H1 (cell line): ENCODE measurements at regions not wholly inside any gene's neighbourhood (a gene's known extent, or its start where the extent isn't known, plus 50 kb on each side); places are given as distances from the start of the nearest gene placed in this dataset.

ENCODE experiments used
- CTCF ChIA-PET: fragments of 300-600 bp; sonication (Branson Sonifier 250); formaldehyde crosslinking; loops from one replicate; lab custom pipeline; 2021; ENCODE audit not compliant: partially characterized antibody; lab: Charles Lee
- POLR2A ChIA-PET: fragments of 300-600 bp; sonication (Branson Sonifier 250); formaldehyde crosslinking; loops from one replicate; lab custom pipeline; 2021; ENCODE audit warnings: inconsistent platforms; ENCODE audit not compliant: partially characterized antibody; lab: Charles Lee
- DNase-seq, 2 experiments: peaks; one replicate each; pipeline versions ENCODE4 v3.0.0 to v3.0.0-alpha.2; 2010 to 2022; ENCODE audit warnings: low spot score in 2 of 2, low read depth in 1 of 2, mixed read lengths in 1 of 2
- FAIRE-seq: peaks from 2 replicates; lab custom pipeline; 2011; peaks lifted over from hg19 to GRCh38; lab: Jason Lieb, UNC
- H2AFZ ChIP-seq: 2 replicates; pipeline ENCODE4 v1.8.1; 2012; ENCODE audit warnings: low read length, inconsistent platforms
- H2AK5ac ChIP-seq: 2 replicates; pipeline ENCODE4 v1.6.1; 2013; ENCODE audit warnings: low read depth, low read length
- H2BK120ac ChIP-seq: replicated peaks from 2 replicates; pipeline ENCODE3; 2013; ENCODE audit warnings: low read depth, low read length, inconsistent platforms
- H2BK12ac ChIP-seq: 2 replicates; pipeline ENCODE4 v1.6.1; 2013; ENCODE audit warnings: low read depth, low read length
- H2BK15ac ChIP-seq: 2 replicates; pipeline ENCODE4 v1.6.1; 2013; ENCODE audit warnings: low read length
- H2BK20ac ChIP-seq: 2 replicates; pipeline ENCODE4 v1.6.1; 2013; ENCODE audit warnings: low read length
- H2BK5ac ChIP-seq: 2 replicates; pipeline ENCODE4 v1.6.1; 2013; ENCODE audit warnings: low read depth, low read length
- H3K14ac ChIP-seq: 2 replicates; pipeline ENCODE4 v1.6.1; 2013; ENCODE audit warnings: inconsistent platforms; ENCODE audit not compliant: insufficient read length
- H3K18ac ChIP-seq: 2 replicates; pipeline ENCODE4 v1.6.1; 2013; ENCODE audit warnings: low read length; ENCODE audit errors: extremely low read depth
- H3K23ac ChIP-seq: 2 replicates; pipeline ENCODE4 v1.6.1; 2013; ENCODE audit warnings: inconsistent platforms; ENCODE audit not compliant: insufficient read length
- H3K23me2 ChIP-seq: 2 replicates; pipeline ENCODE4 v1.6.1; 2013; ENCODE audit warnings: low read depth, low read length
- H3K27ac ChIP-seq: 2 replicates; pipeline ENCODE4 v1.6.1; 2011; ENCODE audit warnings: low read depth, low read length, inconsistent platforms
- H3K27me3 ChIP-seq, 4 experiments: replicated peaks in 1 of 4; 1 replicate in 1 of 4; 2 replicates in 3 of 4; pipeline versions ENCODE4 v1.6.1 to v1.8.1; 2011 to 2013; ENCODE audit warnings: low read length in 3 of 4, mild to moderate bottlenecking in 3 of 4, inconsistent platforms in 2 of 4, mixed read lengths in 2 of 4, moderate library complexity in 1 of 4; ENCODE audit not compliant: control insufficient read depth in 3 of 4, insufficient read depth in 3 of 4; ENCODE audit errors: extremely low read depth in 1 of 4
- H3K36me3 ChIP-seq, 4 experiments: 2 replicates each; pipeline versions ENCODE4 v1.6.1 to v1.8.1; 2011 to 2013; ENCODE audit warnings: mild to moderate bottlenecking in 4 of 4, low read length in 3 of 4, moderate library complexity in 2 of 4, control low read depth in 1 of 4, inconsistent platforms in 1 of 4; ENCODE audit not compliant: insufficient read depth in 4 of 4, control insufficient read depth in 2 of 4
- H3K4ac ChIP-seq: replicated peaks from 2 replicates; pipeline ENCODE3; 2013; ENCODE audit warnings: low read length, low read depth, mixed read lengths, inconsistent platforms; ENCODE audit not compliant: insufficient read length
- H3K4me1 ChIP-seq, 4 experiments: replicated peaks in 1 of 4; 1 replicate in 1 of 4; 2 replicates in 3 of 4; pipeline versions ENCODE4 v1.6.1 to v1.8.1; 2011 to 2013; ENCODE audit warnings: low read length in 3 of 4, inconsistent platforms in 2 of 4, mixed read lengths in 1 of 4; ENCODE audit not compliant: insufficient read depth in 4 of 4, control insufficient read depth in 3 of 4
- H3K4me2 ChIP-seq, 2 experiments: 2 replicates each; pipeline versions ENCODE4 v1.6.1 to v1.8.1; 2011 to 2013; ENCODE audit warnings: low read depth in 2 of 2, low read length in 2 of 2, control low read depth in 1 of 2, inconsistent platforms in 1 of 2, mild to moderate bottlenecking in 1 of 2; ENCODE audit not compliant: insufficient read depth in 1 of 2
- H3K4me3 ChIP-seq, 4 experiments: fragments of 200-600, 300-600 bp in 1 of 4; sonication (generic), shearing (Covaris generic), sonication (Bioruptor Twin) in 1 of 4; 2 replicates each; pipeline versions ENCODE4 v1.5.1 to v1.8.1; 2011 to 2016; ENCODE audit warnings: low read length in 4 of 4, low read depth in 3 of 4, control low read depth in 2 of 4, inconsistent platforms in 2 of 4, mild to moderate bottlenecking in 2 of 4, mixed read lengths in 1 of 4, moderate library complexity in 1 of 4; ENCODE audit not compliant: insufficient read depth in 2 of 4; ENCODE audit errors: extremely low read depth in 1 of 4
- H3K56ac ChIP-seq: replicated peaks from 2 replicates; pipeline ENCODE3; 2013; ENCODE audit warnings: low read depth, mild to moderate bottlenecking, mixed read lengths, low read length, inconsistent platforms; ENCODE audit not compliant: insufficient read length
- H3K79me1 ChIP-seq: 2 replicates; pipeline ENCODE4 v1.6.1; 2013; ENCODE audit warnings: low read depth, low read length, control low read depth
- H3K79me2 ChIP-seq, 2 experiments: 2 replicates each; pipeline versions ENCODE4 v1.6.1 to v1.8.1; 2012 to 2013; ENCODE audit warnings: low read length in 2 of 2, mild to moderate bottlenecking in 2 of 2, inconsistent platforms in 1 of 2; ENCODE audit not compliant: insufficient read depth in 2 of 2, control insufficient read depth in 1 of 2
- H3K9ac ChIP-seq, 4 experiments: replicated peaks in 1 of 4; 1 replicate in 1 of 4; 2 replicates in 3 of 4; pipeline versions ENCODE4 v1.6.1 to v1.8.1; 2011 to 2013; ENCODE audit warnings: low read depth in 3 of 4, low read length in 3 of 4, control low read depth in 2 of 4, mild to moderate bottlenecking in 2 of 4, moderate library complexity in 2 of 4, inconsistent platforms in 1 of 4; ENCODE audit errors: extremely low read depth in 1 of 4
- H3K9me3 ChIP-seq, 2 experiments: 2 replicates each; pipeline versions ENCODE4 v1.6.1 to v1.8.1; 2012 to 2013; ENCODE audit warnings: mild to moderate bottlenecking in 2 of 2, moderate library complexity in 2 of 2, control low read depth in 1 of 2, inconsistent platforms in 1 of 2, low read depth in 1 of 2, low read length in 1 of 2, mixed read lengths in 1 of 2; ENCODE audit not compliant: insufficient read depth in 2 of 2
- H4K20me1 ChIP-seq, 2 experiments: replicated peaks in 1 of 2; 2 replicates each; pipeline versions ENCODE3 to v1.8.1; 2011 to 2013; ENCODE audit warnings: inconsistent platforms in 2 of 2, low read length in 2 of 2, mild to moderate bottlenecking in 1 of 2; ENCODE audit not compliant: insufficient read depth in 2 of 2, control insufficient read depth in 1 of 2
- H4K5ac ChIP-seq: 2 replicates; pipeline ENCODE4 v1.6.1; 2013; ENCODE audit warnings: low read length, low read depth, mixed read lengths, inconsistent platforms; ENCODE audit not compliant: insufficient read length
- H4K8ac ChIP-seq: 2 replicates; pipeline ENCODE4 v1.8.0; 2013; ENCODE audit warnings: mild to moderate bottlenecking, moderate library complexity, low read length, inconsistent platforms; ENCODE audit not compliant: insufficient read depth; ENCODE audit errors: extremely low read depth
- H4K91ac ChIP-seq: replicated peaks from 2 replicates; pipeline ENCODE3; 2013; ENCODE audit warnings: low read length, mixed read lengths, inconsistent platforms; ENCODE audit not compliant: insufficient read length
- CEBPB ChIP-seq: IDR thresholded peaks from 2 replicates; pipeline ENCODE4 v1.6.1; 2012; ENCODE audit warnings: low read depth, low read length
- WGBS, 2 experiments: shearing (Covaris generic) in 1 of 2; methylation state at CpG; one replicate each; pipeline versions ENCODE4 v1.1.6 to v1.1.7; 2013 to 2015; ENCODE audit warnings: low lambda C conversion rate in 2 of 2, mixed read lengths in 2 of 2, inconsistent platforms in 1 of 2, low coverage in 1 of 2, missing lambda C conversion rate in 1 of 2; ENCODE audit not compliant: insufficient replicate concordance in 2 of 2, insufficient coverage in 1 of 2, insufficient read length in 1 of 2; ENCODE audit errors: extremely low coverage in 1 of 2, missing lambda C conversion rate in 1 of 2; 5-methylcytosine and 5-hydroxymethylcytosine counted together

- H4K5ac ChIP-seq, result peak overlapping the region; percentile 75
- H3K79me1 ChIP-seq, result no peaks in the 10 kb centered on the region
- no peak overlapping the region for H2BK120ac ChIP-seq
- no peaks in the 10 kb centered on the region for H4K20me1 ChIP-seq
- no peak overlapping the region for H2BK12ac ChIP-seq
- peak overlapping the region in 1 of 4 experiments; percentile 25; a peak in 1 of 8 replicates for H3K4me3 ChIP-seq
- no peak overlapping the region for H2BK20ac ChIP-seq
- DNase-seq (no peak), FAIRE-seq (peak; percentile 93)
- H4K8ac ChIP-seq, result no peak overlapping the region
- no peak overlapping the region for H3K27ac ChIP-seq
- no peak overlapping the region for H3K4ac ChIP-seq
- no peaks in the 10 kb centered on the region; the same call in 1 of the 2 replicates for H3K23me2 ChIP-seq
- H2AK5ac ChIP-seq, result no peak overlapping the region
- no peak overlapping the region for H3K56ac ChIP-seq
- no peak overlapping the region for H2AFZ ChIP-seq
- H3K79me2 ChIP-seq, result no peaks in the 10 kb centered on the region
- H3K23ac ChIP-seq, result no peak overlapping the region
- no peak overlapping the region for H2BK15ac ChIP-seq
- H3K27me3 ChIP-seq, result no peaks in the 10 kb centered on the region
- peaks cover 0 to 19% (median 4%) of the 10 kb centered on the region in 4 experiments; a peak in 5 of 7 replicates for H3K4me1 ChIP-seq
- WGBS, 2 experiments, result 3% methylated on average over 2 of the region's 2 CpGs; no CpG with 5 or more reads in 1 of the 2 experiments
- H3K14ac ChIP-seq, result no peak overlapping the region
- CTCF ChIA-PET, result no interaction called here
- no peak overlapping the region for H3K18ac ChIP-seq
- H2BK5ac ChIP-seq, result no peak overlapping the region
- H3K9me3 ChIP-seq, result no peaks in the 10 kb centered on the region
- POLR2A ChIA-PET, result no interaction called here
- peak overlapping the region; percentile 19 to 45; a peak in 2 of 4 replicates for H3K4me2 ChIP-seq
- no peak overlapping the region for H3K9ac ChIP-seq
- H3K36me3 ChIP-seq, result no peaks in the 10 kb centered on the region
- H4K91ac ChIP-seq, result no peak overlapping the region
- no peak for TF ChIP-seq CEBPB
Observed at GRCh38 chr3:81965696-81966095, 204.3 kb upstream of the GBE1 start.
